ENCODE measurements at regions not wholly inside any gene's neighbourhood (a gene's known extent, or its start where the extent isn't known, plus 50 kb on each side); places are given as distances from the start of the nearest gene placed in this dataset.

DNA sequence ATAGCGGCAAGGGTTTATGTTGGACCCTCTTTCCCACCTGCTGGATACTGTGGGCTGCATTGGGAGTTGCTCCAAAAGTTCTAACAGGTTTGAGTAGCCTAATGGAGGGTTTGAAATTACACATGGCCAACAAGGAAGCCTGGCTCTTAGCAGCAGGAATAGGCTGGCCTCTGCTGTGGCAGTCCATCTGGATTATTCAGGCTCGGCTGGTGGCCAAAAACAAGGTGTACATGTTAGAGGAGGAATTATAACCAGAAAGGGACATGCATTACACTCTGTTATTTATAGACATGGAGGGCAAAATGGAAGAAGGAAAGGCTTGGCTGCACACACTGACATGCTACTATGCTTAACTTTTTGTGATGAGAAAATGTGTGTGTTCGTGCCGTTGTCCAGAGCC lies 61.1 kb upstream of the NRXN1 start:
- TF ChIP-seq, protein P1, sequence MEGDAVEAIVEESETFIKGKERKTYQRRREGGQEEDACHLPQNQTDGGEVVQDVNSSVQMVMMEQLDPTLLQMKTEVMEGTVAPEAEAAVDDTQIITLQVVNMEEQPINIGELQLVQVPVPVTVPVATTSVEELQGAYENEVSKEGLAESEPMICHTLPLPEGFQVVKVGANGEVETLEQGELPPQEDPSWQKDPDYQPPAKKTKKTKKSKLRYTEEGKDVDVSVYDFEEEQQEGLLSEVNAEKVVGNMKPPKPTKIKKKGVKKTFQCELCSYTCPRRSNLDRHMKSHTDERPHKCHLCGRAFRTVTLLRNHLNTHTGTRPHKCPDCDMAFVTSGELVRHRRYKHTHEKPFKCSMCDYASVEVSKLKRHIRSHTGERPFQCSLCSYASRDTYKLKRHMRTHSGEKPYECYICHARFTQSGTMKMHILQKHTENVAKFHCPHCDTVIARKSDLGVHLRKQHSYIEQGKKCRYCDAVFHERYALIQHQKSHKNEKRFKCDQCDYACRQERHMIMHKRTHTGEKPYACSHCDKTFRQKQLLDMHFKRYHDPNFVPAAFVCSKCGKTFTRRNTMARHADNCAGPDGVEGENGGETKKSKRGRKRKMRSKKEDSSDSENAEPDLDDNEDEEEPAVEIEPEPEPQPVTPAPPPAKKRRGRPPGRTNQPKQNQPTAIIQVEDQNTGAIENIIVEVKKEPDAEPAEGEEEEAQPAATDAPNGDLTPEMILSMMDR (IDR thresholded peaks at IDR 0.05) = no peak
- no peak for TF ChIP-seq POLR2A (IDR thresholded peaks at IDR 0.05)

Measured in Peyer's patch (tissue), 4 donors.